ENCODE measurements at regions not wholly inside any gene's neighbourhood (a gene's known extent, or its start where the extent isn't known, plus 50 kb on each side); places are given as distances from the start of the nearest gene placed in this dataset.

GRCh38 chr4:24076811-24077210, 187.0 kb upstream of the PPARGC1A start:
- no peak for TF ChIP-seq CTCF (IDR thresholded peaks at IDR 0.05; ENCODE audit: insufficient read depth, low read length, poor library complexity, severe bottlenecking)
- TF ChIP-seq EZH2phosphoT487 (conservative IDR thresholded peaks at IDR 0.05; ENCODE audit: low read length) = no peak

Measured in SU-DHL-6 (cell line).